Fibroblast of gingiva (primary cell): ENCODE measurements at regions not wholly inside any gene's neighbourhood (a gene's known extent, or its start where the extent isn't known, plus 50 kb on each side); places are given as distances from the start of the nearest gene placed in this dataset.
"Not testable (repeated sequence)": the region's sequence is repeated elsewhere in the genome, so short reads cannot be mapped to it uniquely, and the experiment has no call there.

Experiments used
- DNase-seq: peaks from one replicate; pipeline ENCODE4 v3.0.0-alpha.2; 2011; ENCODE audit warnings: low read depth

DNA sequence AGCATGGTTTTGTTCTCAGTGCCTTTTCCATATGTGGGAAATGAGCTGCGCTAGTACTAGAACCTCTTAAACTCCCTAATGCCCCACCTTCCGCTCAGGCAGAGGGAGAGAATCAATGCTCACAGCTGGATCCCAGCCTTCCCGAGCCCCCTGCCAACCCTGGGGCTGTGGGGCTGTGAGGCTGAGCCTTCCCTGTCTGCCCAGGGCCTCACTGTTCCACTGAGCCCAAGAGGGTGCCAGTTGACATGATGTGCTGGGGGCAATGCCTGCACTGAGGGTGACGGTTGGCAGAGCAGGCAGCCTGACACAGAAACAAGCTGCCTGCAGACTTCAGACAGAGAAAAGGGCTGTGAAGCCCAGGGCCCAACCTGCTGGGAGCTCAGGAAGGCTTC, 602.4 kb upstream of the RAB6C start:
- no peak for DNase-seq

GRCh38 chr2:129378186-129378585, 601.3 kb upstream of the RAB6C start:
- DNase-seq, result no peak

- no peak for DNase-seq
Observed at GRCh38 chr2:129379411-129379810, 600.1 kb upstream of the RAB6C start.

DNA sequence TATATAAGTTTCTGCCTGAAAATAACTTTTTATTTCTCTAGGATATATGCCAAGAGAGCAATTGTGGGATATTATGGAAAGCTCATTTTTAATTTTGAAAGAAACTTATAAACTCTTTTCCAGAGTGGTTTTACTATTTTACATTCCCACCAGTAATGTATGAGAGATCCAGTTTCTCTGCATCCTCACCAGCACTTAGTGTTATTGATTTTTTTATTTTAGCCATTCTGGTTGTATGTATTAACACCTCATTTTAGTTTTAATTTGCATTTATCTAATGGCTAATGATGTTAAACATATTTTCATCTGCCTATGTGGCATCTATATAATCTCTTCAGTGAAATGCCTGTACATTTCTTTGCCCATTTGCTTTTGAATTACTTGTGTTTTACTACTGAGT, 597.7 kb upstream of the RAB6C start:
- DNase-seq, result no peak

GRCh38 chr2:129388870-129389269, 590.6 kb upstream of the RAB6C start:
- no peak for DNase-seq

GRCh38 chr2:129393816-129394215, 585.6 kb upstream of the RAB6C start:
- no peak for DNase-seq

- no peak for DNase-seq
Observed at GRCh38 chr2:129396980-129397599, 582.4 kb upstream of the RAB6C start.

- DNase-seq, result no peak
Observed at GRCh38 chr2:129400826-129401225, 578.6 kb upstream of the RAB6C start.

DNA sequence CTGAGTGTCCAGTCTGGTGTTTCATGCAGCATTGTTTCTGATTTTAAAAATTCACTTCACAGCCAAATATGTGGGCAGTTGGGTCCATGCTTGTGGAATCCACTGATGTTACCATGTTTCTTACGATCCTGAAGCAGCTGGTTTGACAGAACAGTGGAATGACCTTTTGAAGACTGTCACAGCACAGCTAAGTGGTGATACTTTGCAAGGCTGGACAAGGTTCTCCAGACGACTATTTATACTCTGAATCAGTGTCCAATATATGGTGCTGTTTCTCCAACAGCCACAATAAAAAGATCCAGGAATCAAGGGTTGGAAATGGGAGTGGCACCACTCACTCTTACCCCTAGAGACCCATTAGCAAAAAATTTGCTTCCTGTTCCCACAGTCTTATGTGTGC, 577.4 kb upstream of the RAB6C start:
- DNase-seq, result no peak

DNA sequence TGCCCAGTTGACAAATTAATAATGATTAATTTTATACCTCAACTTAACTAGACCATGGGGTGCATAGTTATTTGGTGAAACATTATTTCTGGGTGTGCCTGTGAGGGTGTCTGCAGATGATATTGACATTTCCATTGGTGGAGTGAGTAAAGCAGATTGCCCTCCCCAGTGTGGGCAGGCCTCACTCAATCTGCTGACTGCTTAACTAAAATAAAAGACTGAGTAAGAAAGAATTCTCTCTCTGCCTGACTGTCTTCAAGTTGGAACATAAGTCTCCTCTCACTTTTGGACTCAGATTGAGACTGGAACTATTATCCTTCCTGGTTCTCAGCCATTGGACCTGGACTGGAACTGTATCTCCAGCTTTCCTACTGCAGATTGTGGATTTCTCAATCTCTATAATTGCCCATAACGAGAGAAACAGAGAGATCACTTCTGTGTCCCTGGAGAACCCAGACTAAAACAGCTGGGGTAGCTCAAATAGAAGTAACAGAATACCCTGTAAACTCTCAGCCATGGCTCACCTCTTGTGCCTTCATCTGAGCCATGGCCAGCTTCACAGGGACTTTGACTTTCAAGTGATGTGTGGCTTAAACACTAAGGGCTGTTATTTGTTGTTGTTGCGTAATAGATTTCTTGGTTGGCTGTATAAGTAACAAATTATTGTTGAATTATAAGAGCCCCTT, 575.3 kb upstream of the RAB6C start:
- no peak for DNase-seq

- DNase-seq, result no peak
Observed at GRCh38 chr2:129408570-129408969, 570.9 kb upstream of the RAB6C start.

- DNase-seq, result not testable (repeated sequence)
Observed at GRCh38 chr2:129417041-129417440, 562.4 kb upstream of the RAB6C start.

GRCh38 chr2:129422028-129422427, 557.4 kb upstream of the RAB6C start:
- DNase-seq, result no peak

GRCh38 chr2:129428086-129428660, 551.3 kb upstream of the RAB6C start:
- no peak for DNase-seq

GRCh38 chr2:129430911-129431310, 548.6 kb upstream of the RAB6C start:
- DNase-seq, result no peak

GRCh38 chr2:129431881-129432280, 547.6 kb upstream of the RAB6C start:
- DNase-seq, result no peak

GRCh38 chr2:129436809-129437208, 542.7 kb upstream of the RAB6C start:
- no peak for DNase-seq

DNA sequence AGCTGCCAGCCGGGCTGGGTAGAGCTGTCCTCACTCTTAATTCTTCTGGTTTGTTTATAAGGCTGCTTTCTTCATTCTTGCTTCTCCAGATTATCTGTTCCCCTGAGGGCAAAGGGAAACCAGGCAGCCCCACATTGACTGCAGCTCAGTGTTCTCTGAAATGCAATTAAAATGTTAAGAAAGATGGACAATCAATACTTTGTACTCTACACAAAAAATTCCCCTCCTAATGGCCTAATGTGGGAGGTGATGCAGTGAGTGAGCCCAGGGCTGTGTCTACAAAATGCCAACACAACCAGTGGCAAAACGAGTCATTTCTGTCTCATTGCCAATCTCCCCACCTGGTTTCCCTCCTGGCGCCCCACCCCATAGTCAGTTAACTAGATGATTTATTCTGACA, 541.7 kb upstream of the RAB6C start:
- DNase-seq, result no peak

- no peak for DNase-seq
Observed at GRCh38 chr2:129438501-129439057, 540.9 kb upstream of the RAB6C start.

GRCh38 chr2:129439406-129440302, 539.8 kb upstream of the RAB6C start:
- DNase-seq, result no peak

- no peak for DNase-seq
Observed at GRCh38 chr2:129441610-129442009, 537.9 kb upstream of the RAB6C start.

GRCh38 chr2:129443235-129443864, 536.1 kb upstream of the RAB6C start:
- no peak for DNase-seq
